ENCODE measurements at regions not wholly inside any gene's neighbourhood (a gene's known extent, or its start where the extent isn't known, plus 50 kb on each side); places are given as distances from the start of the nearest gene placed in this dataset.

GRCh38 chr6:27545271-27546046 is 72.6 kb upstream of the ZNF184 start:
- TF ChIP-seq CTCF (IDR thresholded peaks at IDR 0.05 in 8 of 11, conservative IDR thresholded peaks at IDR 0.05 in 3 of 11): no peak
- TF ChIP-seq POLR2A (IDR thresholded peaks at IDR 0.05): no peak
